ENCODE measurements at regions not wholly inside any gene's neighbourhood (a gene's known extent, or its start where the extent isn't known, plus 50 kb on each side); places are given as distances from the start of the nearest gene placed in this dataset.

GRCh38 chr12:112586148-112586783, 167.5 kb downstream of the PTPN11 start:
- H4K20me1 ChIP-seq (ENCODE audit: insufficient read depth, low read length), result no peaks in the 10 kb centered on the region
- H3K9me2 ChIP-seq (ENCODE audit: insufficient read depth, low read length), result no peaks in the 10 kb centered on the region
- BruUV-seq (replicated peaks), result no TSS peak
- no peaks in the 10 kb centered on the region for H3K36me3 ChIP-seq (ENCODE audit: insufficient read depth, low read length)
- no peaks in the 10 kb centered on the region for H3K9me3 ChIP-seq (ENCODE audit: low read length)
- H3K27ac ChIP-seq (ENCODE audit: low read depth, low read length, poor library complexity, severe bottlenecking), result no peak overlapping the region
- H3K4me3 ChIP-seq (ENCODE audit: low read depth, low read length, poor library complexity, severe bottlenecking), result no peak overlapping the region
- TF ChIP-seq, protein P1, sequence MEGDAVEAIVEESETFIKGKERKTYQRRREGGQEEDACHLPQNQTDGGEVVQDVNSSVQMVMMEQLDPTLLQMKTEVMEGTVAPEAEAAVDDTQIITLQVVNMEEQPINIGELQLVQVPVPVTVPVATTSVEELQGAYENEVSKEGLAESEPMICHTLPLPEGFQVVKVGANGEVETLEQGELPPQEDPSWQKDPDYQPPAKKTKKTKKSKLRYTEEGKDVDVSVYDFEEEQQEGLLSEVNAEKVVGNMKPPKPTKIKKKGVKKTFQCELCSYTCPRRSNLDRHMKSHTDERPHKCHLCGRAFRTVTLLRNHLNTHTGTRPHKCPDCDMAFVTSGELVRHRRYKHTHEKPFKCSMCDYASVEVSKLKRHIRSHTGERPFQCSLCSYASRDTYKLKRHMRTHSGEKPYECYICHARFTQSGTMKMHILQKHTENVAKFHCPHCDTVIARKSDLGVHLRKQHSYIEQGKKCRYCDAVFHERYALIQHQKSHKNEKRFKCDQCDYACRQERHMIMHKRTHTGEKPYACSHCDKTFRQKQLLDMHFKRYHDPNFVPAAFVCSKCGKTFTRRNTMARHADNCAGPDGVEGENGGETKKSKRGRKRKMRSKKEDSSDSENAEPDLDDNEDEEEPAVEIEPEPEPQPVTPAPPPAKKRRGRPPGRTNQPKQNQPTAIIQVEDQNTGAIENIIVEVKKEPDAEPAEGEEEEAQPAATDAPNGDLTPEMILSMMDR (conservative IDR thresholded peaks at IDR 0.05; ENCODE audit: low read length), result no peak
- TF ChIP-seq EZH2phosphoT487 (IDR thresholded peaks at IDR 0.05; ENCODE audit: borderline replicate concordance, low read depth, low read length), result no peak
- H3K4me1 ChIP-seq (ENCODE audit: insufficient read depth, low read length, poor library complexity, severe bottlenecking), result no peaks in the 10 kb centered on the region
- ChIA-PET CTCF (ENCODE audit: unreplicated experiment) (no interaction called here), POLR2A (interaction anchor here (0.6 kb wide), 1 partner anchor 267 kb away, joined by 3 read pairs; no protein-coding TSS in a partner anchor)
- DNase-seq (ENCODE audit: low spot score), result no peak
- H3K79me2 ChIP-seq (ENCODE audit: insufficient read depth, low read depth, low read length), result no peaks in the 10 kb centered on the region
- intact Hi-C loops (cut with micrococcal nuclease; ENCODE audit: unreplicated experiment), result no loop called here
- no peak overlapping the region for H3K4me2 ChIP-seq (ENCODE audit: low read length)
- H2AFZ ChIP-seq (ENCODE audit: low read length), result no peak overlapping the region

DNA sequence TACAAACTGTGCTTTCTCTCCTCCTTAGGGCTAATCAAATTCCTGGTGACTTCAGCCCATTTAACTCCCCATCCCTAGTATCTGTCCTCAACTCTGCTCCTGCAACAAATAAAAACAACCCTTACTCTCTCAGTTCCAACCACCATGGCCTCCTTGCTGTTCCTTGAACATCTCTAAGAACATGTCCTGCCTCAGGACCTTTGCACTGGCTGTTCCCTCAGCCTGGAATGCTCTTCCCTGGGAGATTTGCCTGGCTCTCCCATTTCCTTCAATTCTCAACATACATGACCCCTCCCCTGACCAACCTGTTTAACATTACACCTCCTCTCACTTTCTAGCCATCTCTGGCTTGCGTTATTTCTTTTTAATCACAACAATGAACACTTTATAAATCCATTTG, 170.5 kb downstream of the PTPN11 start:
- DNase-seq (ENCODE audit: low spot score), result no peak
- no peaks in the 10 kb centered on the region for H3K36me3 ChIP-seq (ENCODE audit: insufficient read depth, low read length)
- no peaks in the 10 kb centered on the region for H3K9me3 ChIP-seq (ENCODE audit: low read length)
- H3K9me2 ChIP-seq (ENCODE audit: insufficient read depth, low read length), result no peaks in the 10 kb centered on the region
- CTCF ChIA-PET (ENCODE audit: unreplicated experiment), result no interaction called here
- no peak overlapping the region for H2AFZ ChIP-seq (ENCODE audit: low read length)
- H3K27ac ChIP-seq (ENCODE audit: low read depth, low read length, poor library complexity, severe bottlenecking), result no peak overlapping the region
- POLR2A ChIA-PET, result no interaction called here
- intact Hi-C loops (cut with micrococcal nuclease; ENCODE audit: unreplicated experiment), result no loop called here
- no peak overlapping the region for H3K4me2 ChIP-seq (ENCODE audit: low read length)
- H3K4me3 ChIP-seq (ENCODE audit: low read depth, low read length, poor library complexity, severe bottlenecking), result no peak overlapping the region
- no peaks in the 10 kb centered on the region for H4K20me1 ChIP-seq (ENCODE audit: insufficient read depth, low read length)
- BruUV-seq (replicated peaks), result no TSS peak
- no peaks in the 10 kb centered on the region for H3K4me1 ChIP-seq (ENCODE audit: insufficient read depth, low read length, poor library complexity, severe bottlenecking)
- H3K79me2 ChIP-seq (ENCODE audit: insufficient read depth, low read depth, low read length), result no peaks in the 10 kb centered on the region
- TF ChIP-seq, protein P1 (conservative IDR thresholded peaks at IDR 0.05; ENCODE audit: low read length), result no peak
- TF ChIP-seq EZH2phosphoT487 (IDR thresholded peaks at IDR 0.05; ENCODE audit: borderline replicate concordance, low read depth, low read length), result no peak

DNA sequence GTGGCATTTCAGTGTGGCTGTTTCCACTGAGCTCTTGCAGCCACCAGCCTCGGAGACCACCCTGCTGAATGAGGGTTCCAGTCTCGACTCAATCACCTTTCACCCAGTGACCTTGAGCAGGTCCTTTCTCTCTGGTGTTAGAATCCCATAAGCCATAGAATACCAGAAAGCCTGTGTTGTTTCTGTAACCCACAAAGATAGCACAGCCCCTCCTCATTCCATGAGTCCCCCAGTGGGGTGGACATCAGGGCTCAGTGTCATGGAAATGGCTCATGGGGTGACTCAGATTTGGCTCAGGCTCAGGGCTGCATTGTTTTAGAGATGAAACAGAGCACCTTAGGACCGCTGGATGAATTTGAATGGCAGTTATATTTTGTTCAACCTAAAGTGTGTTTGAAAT, 171.5 kb downstream of the PTPN11 start:
- Histone ChIP-seq H3K27ac (ENCODE audit: low read depth, low read length, poor library complexity, severe bottlenecking) (no peak overlapping the region), H4K20me1 (ENCODE audit: insufficient read depth, low read length) (no peaks in the 10 kb centered on the region), H3K4me3 (ENCODE audit: low read depth, low read length, poor library complexity, severe bottlenecking) (no peak overlapping the region), H3K9me3 (ENCODE audit: low read length) (no peaks in the 10 kb centered on the region), H3K36me3 (ENCODE audit: insufficient read depth, low read length) (no peaks in the 10 kb centered on the region), H3K4me1 (ENCODE audit: insufficient read depth, low read length, poor library complexity, severe bottlenecking) (no peaks in the 10 kb centered on the region), H2AFZ (ENCODE audit: low read length) (no peak overlapping the region), H3K79me2 (ENCODE audit: insufficient read depth, low read depth, low read length) (no peaks in the 10 kb centered on the region), H3K9me2 (ENCODE audit: insufficient read depth, low read length) (no peaks in the 10 kb centered on the region), H3K4me2 (ENCODE audit: low read length) (no peak overlapping the region)
- no peak for DNase-seq (ENCODE audit: low spot score)
- ChIA-PET POLR2A (no interaction called here), CTCF (ENCODE audit: unreplicated experiment) (no interaction called here)
- intact Hi-C loops (cut with micrococcal nuclease; ENCODE audit: unreplicated experiment), result no loop called here
- BruUV-seq (replicated peaks), result no TSS peak
- no peak for TF ChIP-seq EZH2phosphoT487 (IDR thresholded peaks at IDR 0.05; ENCODE audit: borderline replicate concordance, low read depth, low read length)
- TF ChIP-seq, protein P1 (conservative IDR thresholded peaks at IDR 0.05; ENCODE audit: low read length), result no peak
